Activated CD8-positive, alpha-beta T cell treated with anti-CD3 and anti-CD28 coated beads for 36 hours (primary cell): ENCODE measurements at regions not wholly inside any gene's neighbourhood (a gene's known extent, or its start where the extent isn't known, plus 50 kb on each side); places are given as distances from the start of the nearest gene placed in this dataset.

Experiments used
- ATAC-seq: fragments of 200-7000 bp; cut with Tn5 transposase; one replicate; pipeline ENCODE4 v1.10.0; 2021; ENCODE audit warnings: mild to moderate bottlenecking, moderate library complexity
- CTCF ChIA-PET: fragments of 350-600 bp; sonication (Branson Sonifier 250); formaldehyde crosslinking; loops from one replicate; lab custom pipeline; 2021; ENCODE audit warnings: antibody characterized with exemption; lab: Charles Lee
- POLR2A ChIA-PET: fragments of 350-600 bp; sonication (Branson Sonifier 250); formaldehyde crosslinking; loops from one replicate; lab custom pipeline; 2021; ENCODE audit warnings: antibody characterized with exemption; lab: Charles Lee
- DNase-seq: peaks from one replicate; pipeline ENCODE4 v3.0.0-alpha.2; 2020
- H3K27ac Mint-ChIP-seq: one replicate; pipeline ENCODE4 v1.8.0; 2021; ENCODE audit warnings: mild to moderate bottlenecking, mixed read lengths
- H3K27me3 Mint-ChIP-seq: one replicate; pipeline ENCODE4 v1.8.0; 2021; ENCODE audit warnings: mixed read lengths
- H3K36me3 Mint-ChIP-seq: one replicate; pipeline ENCODE4 v1.8.0; 2021; ENCODE audit warnings: low read depth, mixed read lengths
- H3K4me1 Mint-ChIP-seq: one replicate; pipeline ENCODE4 v1.8.0; 2021; ENCODE audit warnings: low read depth, mixed read lengths
- H3K4me3 Mint-ChIP-seq: one replicate; pipeline ENCODE4 v1.8.0; 2021; ENCODE audit warnings: mild to moderate bottlenecking, moderate library complexity, mixed read lengths
- H3K9me3 Mint-ChIP-seq: one replicate; pipeline ENCODE4 v1.8.0; 2021; ENCODE audit warnings: mixed read lengths
- CTCF ChIP-seq: fragments of 200-600 bp; IDR thresholded peaks from one replicate; pipeline ENCODE4 v1.8.0; 2022; ENCODE audit warnings: antibody characterized with exemption, mild to moderate bottlenecking
- intact Hi-C: fragments of 100-400 bp; cut with micrococcal nuclease; formaldehyde crosslinking; loops from one replicate; pipeline ENCODE4 v1.10.0; 2022

GRCh38 chr2:123808243-123808642, 216.8 kb upstream of the CNTNAP5 start:
- ATAC-seq = no peak
- H3K9me3 Mint-ChIP-seq = peaks cover 35% of the 10 kb centered on the region
- H3K27me3 Mint-ChIP-seq = no peaks in the 10 kb centered on the region
- CTCF ChIA-PET = no interaction called here
- no peaks in the 10 kb centered on the region for H3K4me1 Mint-ChIP-seq
- no peak overlapping the region for H3K27ac Mint-ChIP-seq
- no peak overlapping the region for H3K4me3 Mint-ChIP-seq
- no peak for DNase-seq
- no peak for TF ChIP-seq CTCF
- POLR2A ChIA-PET = no interaction called here
- H3K36me3 Mint-ChIP-seq = no peaks in the 10 kb centered on the region
- intact Hi-C loops = no loop called here

DNA sequence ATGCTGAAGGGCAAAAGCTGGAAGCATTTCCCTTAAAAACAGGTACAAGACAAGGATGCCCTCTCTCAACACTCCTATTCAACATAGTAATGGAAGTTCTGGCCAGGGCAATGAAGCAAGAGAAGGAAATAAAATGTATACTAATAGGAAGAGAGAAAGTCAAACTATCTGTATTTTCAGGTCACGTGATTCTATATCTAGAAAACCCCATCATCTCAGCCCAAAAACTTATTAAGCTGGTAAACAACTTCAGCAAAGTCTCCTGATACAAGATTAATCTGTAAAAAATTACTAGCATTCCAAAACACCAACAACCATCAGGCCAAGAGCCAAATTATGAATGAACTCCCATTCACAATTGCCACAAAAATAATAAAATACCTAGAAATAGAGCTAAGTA, 213.2 kb upstream of the CNTNAP5 start:
- ATAC-seq = no peak
- TF ChIP-seq CTCF = no peak
- no peak overlapping the region for H3K4me3 Mint-ChIP-seq
- H3K36me3 Mint-ChIP-seq = no peaks in the 10 kb centered on the region
- DNase-seq = no peak
- peaks cover 23% of the 10 kb centered on the region for H3K9me3 Mint-ChIP-seq
- CTCF ChIA-PET = no interaction called here
- no peak overlapping the region for H3K27ac Mint-ChIP-seq
- no peaks in the 10 kb centered on the region for H3K4me1 Mint-ChIP-seq
- H3K27me3 Mint-ChIP-seq = no peaks in the 10 kb centered on the region
- POLR2A ChIA-PET = no interaction called here
- intact Hi-C loops = no loop called here

GRCh38 chr2:123816203-123816602, 208.9 kb upstream of the CNTNAP5 start:
- CTCF ChIA-PET = no interaction called here
- H3K4me1 Mint-ChIP-seq = no peaks in the 10 kb centered on the region
- ATAC-seq = no peak
- intact Hi-C loops = no loop called here
- no peak for TF ChIP-seq CTCF
- POLR2A ChIA-PET = no interaction called here
- no peak overlapping the region for H3K4me3 Mint-ChIP-seq
- no peak for DNase-seq
- peaks cover 7% of the 10 kb centered on the region for H3K9me3 Mint-ChIP-seq
- H3K27me3 Mint-ChIP-seq = no peaks in the 10 kb centered on the region
- H3K36me3 Mint-ChIP-seq = no peaks in the 10 kb centered on the region
- H3K27ac Mint-ChIP-seq = no peak overlapping the region

DNA sequence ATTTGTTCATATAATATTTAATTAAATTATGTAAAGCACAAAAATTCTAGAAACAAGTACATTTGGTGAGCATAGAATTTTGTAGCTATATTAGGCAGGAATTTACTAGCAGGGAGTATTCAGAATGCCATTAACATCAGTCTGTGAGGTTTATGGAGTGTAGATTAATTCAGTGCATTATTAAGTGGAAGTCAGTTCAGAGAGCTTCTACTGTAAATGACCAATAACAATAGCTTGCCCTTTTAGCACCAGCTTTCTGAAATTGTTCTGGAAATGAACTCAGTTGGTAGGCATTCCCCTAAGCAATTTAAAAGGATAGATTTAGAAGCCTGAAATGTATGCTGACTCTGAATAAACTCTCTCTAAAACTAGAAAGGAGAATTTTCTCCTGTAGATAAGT, 208.2 kb upstream of the CNTNAP5 start:
- intact Hi-C loops = no loop called here

GRCh38 chr2:123826729-123827271, 198.3 kb upstream of the CNTNAP5 start:
- ChIA-PET POLR2A (no interaction called here), CTCF (no interaction called here)
- no peak for DNase-seq
- H3K4me3 Mint-ChIP-seq = no peak overlapping the region
- TF ChIP-seq CTCF = no peak
- H3K9me3 Mint-ChIP-seq = peaks cover 10% of the 10 kb centered on the region
- H3K27me3 Mint-ChIP-seq = no peaks in the 10 kb centered on the region
- H3K4me1 Mint-ChIP-seq = no peaks in the 10 kb centered on the region
- no peak overlapping the region for H3K27ac Mint-ChIP-seq
- no peak for ATAC-seq
- no peaks in the 10 kb centered on the region for H3K36me3 Mint-ChIP-seq
- intact Hi-C loops = no loop called here

More for the DNA sequence above, 208.2 kb upstream of the CNTNAP5 start:
- no peak for TF ChIP-seq CTCF
- no peak overlapping the region for H3K4me3 Mint-ChIP-seq
- no peaks in the 10 kb centered on the region for H3K36me3 Mint-ChIP-seq
- ATAC-seq = no peak
- no peak for DNase-seq
- no peaks in the 10 kb centered on the region for H3K4me1 Mint-ChIP-seq
- no peak overlapping the region for H3K27ac Mint-ChIP-seq
- H3K9me3 Mint-ChIP-seq = peaks cover 3% of the 10 kb centered on the region
- POLR2A ChIA-PET = no interaction called here
- CTCF ChIA-PET = no interaction called here
- no peaks in the 10 kb centered on the region for H3K27me3 Mint-ChIP-seq
